Renal cortex interstitium (tissue), 11 donors: ENCODE measurements at regions not wholly inside any gene's neighbourhood (a gene's known extent, or its start where the extent isn't known, plus 50 kb on each side); places are given as distances from the start of the nearest gene placed in this dataset.

Experiments used
- DNase-seq, 11 donors: peaks; one replicate each; pipeline ENCODE4 v3.0.0-alpha.2; 2013; ENCODE audit warnings: low read depth in 9 of 11, low spot score in 4 of 11; ENCODE audit errors: extremely low read depth in 1 of 11

DNA sequence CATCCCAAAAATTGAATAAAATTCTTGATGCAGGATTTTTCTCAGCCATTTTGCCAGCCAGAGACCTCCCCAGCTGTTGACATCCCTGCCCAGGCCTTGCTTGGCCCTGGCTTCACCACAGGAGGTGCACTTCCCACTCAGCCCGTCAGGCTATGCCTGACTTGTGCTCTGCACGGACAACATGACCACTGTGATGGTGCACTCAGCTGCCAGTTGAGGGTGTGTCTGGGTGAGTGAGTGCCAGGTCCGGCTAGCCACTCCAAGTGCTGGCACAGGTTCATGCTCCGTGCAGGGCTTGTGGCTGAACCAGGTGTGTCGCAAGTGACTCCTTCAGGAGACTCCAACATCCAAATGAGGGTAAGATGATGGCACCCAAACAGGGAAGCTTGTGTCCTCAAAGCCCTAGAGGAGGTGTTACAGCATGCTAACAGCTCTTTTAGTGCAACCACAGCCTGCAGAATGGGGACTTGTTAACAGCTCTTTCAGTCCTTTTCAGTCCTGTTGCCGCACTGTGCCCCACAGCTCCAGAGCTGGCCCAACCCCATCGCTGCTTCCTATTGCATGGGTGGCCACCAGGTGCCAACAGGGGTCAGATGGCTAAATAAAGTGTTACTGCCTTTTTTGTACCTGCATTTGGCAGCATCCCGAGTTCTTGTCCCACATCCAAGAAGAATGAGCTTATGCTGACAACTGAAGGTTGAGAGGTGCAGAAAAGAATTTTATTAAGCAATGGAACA lies 380.7 kb downstream of the SLITRK5 start:
- DNase-seq: no peak

DNA sequence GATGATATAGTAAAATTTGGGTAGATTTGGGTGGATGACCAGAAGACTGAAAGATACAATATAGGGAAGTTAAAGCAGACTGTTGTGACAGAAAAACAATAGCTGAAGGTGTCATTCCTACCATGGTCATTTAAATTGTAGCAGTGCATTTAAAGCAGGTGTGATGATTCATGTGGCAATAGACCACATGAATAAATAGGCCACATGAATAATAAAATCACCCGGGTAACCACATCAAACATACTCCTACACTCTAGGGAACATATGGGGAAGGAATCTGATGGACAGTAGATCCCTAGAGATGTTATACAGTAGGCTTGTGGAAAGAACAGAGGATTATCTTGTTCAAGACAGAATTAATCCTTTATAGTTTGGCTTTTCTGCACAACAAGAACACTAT lies 392.6 kb downstream of the SLITRK5 start:
- no peak for DNase-seq

DNA sequence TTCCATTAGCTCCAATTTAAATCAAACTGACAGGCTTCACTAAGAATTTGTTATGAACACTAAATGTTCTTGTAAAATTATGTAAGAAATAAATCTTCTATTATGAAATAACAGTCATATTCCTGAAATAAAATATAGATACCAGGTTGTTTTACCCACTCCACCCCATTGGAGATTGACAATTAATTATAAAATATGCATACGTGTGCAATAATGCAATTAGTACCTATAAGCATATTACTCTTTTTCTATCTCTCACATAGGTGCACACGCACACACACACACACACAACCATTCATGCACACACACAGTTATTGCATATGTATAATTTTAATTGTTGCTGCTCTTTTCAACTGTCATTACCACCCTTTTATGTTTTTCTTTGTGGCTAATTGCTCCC lies 395.7 kb downstream of the SLITRK5 start:
- DNase-seq: no peak

DNA sequence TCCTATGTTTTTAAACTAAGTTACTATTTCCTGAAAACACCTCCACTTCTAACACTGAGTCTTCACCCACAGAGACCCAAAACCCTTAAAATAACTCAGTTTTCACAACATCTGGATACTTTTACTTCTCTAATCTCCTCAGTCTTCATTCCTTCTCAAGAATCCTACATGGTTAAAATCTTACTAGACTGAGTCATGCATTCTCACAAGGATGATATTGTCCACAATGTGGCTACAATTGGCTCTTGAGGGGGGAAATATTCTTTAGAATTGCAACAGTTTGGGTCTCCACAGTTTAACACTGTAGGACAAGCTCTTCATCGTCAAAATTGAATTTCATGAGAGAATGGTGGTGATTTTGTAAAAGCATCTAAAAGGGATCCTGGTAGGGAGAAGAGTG lies 397.1 kb downstream of the SLITRK5 start:
- no peak for DNase-seq

DNA sequence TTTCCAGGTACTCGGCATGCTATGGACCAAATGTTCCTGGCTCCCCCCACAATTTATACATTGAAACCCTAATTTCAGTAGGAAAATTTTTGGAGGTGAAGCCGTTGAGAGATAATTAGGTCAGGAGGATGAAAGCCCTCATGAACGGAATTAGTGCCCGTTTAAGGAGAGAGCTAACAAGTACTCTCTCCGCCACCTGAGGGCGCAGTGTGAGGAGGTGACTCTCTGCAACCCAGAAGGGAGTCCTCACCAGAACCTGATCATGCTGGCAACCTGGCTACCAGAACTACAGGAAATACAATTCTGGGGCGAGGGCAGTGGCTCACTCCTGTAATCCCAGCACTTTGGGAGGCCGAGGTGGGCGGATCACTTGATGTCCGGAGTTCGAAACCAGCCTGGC lies 397.8 kb downstream of the SLITRK5 start:
- no peak for DNase-seq

DNA sequence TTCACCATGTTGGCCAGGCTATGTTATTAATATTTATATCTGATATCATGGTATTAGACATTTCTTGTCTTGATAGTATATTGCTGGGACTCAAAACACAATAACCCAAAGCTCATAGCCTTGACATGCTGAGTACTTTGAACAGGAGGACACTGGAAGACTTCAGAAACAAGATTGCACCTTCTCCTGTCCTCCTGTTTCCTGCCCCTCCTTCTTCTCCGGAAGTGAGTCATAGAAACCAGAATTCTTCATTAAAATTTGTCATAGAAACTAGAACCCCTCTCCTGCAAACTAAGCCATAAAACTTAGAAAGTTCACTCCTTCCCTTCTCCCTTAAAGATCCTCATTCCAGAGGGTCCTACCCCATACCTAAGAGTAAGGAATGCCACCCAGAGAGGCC lies 400.2 kb downstream of the SLITRK5 start:
- no peak for DNase-seq

DNA sequence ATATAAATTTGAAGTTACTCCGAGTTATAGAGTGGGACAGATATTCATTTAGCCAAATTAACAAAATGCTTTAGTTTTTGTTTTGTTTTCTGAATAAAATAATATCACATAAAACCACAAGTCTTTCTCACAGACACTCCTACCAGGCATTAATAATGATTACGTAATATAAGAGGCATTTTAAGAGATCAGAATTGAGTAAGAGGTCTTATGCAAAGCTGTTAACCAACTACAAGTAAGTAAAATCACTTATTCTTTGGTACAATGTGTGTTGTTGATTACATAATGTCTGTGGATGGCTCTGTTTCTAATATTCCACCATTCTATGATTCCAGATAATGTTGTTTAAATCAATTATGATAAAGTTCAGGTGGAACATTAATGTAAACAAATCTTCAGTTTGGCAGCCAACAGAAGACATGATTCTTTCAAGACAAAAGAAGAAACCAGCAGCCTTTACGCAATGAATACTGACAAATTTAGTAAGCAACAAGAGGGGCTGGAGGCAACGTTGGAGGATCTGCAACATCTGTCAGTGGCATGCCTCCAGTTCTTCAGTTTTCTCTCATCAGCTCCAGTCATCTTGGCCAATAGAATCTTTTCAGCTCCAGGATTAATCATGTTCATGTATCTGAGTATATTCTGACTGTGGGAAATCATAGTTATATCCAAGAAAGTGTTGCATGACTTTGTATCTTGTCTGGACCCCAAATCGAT lies 403.8 kb downstream of the SLITRK5 start:
- DNase-seq: no peak

DNA sequence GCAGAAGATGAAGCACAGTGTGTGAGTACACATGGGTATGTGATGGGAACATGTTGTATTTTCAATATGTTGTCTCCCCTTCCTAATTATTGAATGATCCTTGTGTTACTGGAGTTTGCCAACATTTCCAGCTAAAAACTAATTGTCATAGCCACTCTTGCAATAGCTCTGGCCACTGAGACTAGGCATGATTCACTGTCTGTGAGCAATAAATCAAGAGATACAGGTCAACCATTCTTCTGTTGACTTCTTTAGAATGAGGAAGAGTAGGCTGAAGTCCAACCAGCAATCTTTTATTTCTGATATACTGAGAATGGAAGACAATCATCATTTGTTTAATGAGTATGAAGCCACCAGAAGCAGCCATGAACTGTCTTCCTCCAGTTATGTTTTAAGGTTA lies 413.9 kb downstream of the SLITRK5 start:
- no peak for DNase-seq

DNA sequence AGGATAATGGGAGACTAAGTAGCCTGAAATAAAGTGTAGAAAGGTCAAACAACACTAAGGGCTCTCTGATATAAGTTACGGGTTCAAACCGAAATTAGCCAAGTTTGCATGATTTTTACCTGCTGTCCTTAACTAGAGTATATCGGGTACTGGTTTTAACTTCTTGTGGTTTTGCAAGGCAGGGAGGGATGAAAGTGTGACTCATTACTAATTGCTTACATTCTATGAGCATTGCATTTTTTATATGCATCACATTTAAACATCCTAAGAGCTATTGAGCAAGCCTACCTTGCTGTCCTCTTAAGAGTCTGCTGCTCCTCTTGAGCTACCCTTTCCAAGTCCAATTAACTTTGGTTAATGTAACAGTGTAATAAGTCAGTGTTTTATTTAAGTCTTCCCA lies 415.4 kb downstream of the SLITRK5 start:
- DNase-seq: no peak

DNA sequence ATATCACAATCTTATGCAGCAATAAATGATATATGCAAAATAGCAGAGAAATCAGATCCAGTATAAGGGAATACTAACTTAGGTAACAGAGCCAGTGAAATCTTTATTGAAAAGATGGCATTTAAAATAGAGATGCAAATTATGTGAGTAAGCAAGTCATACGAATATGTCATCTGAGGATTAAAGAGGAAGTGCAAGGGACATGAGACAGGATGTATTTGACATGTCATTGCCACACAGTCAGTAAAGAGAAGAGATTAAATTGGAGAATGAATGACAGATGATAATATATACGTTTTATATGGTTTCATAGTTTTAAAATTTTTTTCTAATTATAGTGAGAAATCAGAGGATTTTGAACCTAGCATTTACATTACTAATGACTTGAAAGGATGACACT lies 426.4 kb downstream of the SLITRK5 start:
- no peak for DNase-seq

DNA sequence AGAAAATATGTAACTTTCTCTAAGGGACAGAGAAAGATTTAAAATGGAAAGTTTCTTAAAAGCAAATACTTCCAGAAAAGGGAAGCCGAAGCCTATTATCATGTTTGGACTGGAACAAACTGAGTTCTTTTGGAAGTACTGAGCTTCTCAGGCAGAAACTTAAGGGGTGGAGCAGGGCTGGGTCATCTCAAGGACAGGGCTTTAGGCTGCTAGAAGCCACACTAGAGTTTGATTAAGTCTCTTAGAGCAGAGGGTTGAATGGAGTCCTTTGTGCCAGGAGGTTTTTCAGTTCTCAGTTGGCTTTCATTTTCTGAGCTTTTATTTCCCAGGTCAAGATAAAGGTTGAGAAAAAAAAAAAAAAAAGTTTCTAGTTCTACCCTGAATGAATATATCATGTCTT lies 432.7 kb downstream of the SLITRK5 start:
- no peak for DNase-seq

DNA sequence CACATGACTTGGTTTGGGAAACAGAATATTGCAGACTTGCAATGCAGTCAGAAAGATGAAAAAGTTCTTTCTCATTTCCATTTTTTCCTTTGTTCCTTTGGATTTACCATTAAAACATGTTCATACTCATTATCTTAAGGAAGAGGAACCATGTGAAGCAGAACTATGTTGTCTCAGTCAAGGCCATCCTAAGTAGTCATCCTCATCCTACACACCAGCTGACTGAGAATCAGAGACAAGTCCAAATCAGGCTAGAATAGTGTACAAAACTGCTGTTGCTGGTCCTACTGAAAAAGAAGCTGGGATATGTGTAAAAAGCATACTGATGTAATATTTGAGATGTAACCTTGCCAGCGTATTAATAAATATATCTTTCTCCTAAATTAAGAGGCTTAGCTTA lies 433.4 kb downstream of the SLITRK5 start:
- DNase-seq: no peak

DNA sequence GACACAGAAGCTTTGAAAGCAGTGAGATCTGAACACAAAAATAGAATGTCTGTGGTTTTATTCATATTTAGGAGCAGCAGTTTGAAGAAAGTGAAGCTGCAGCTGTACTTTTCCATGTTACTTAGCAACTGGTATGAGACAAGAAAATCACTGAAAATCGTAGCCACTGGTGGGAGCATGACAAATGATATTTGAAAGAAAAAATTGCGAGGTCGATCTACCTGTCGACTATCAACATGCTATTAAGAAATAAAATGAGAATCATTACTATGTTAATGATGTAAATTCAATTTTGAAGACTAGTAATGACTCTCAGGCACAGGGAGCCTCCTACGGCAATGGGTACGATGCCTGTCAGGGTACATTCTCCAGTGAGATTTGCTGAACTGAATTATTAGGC lies 436.4 kb downstream of the SLITRK5 start:
- DNase-seq: no peak

DNA sequence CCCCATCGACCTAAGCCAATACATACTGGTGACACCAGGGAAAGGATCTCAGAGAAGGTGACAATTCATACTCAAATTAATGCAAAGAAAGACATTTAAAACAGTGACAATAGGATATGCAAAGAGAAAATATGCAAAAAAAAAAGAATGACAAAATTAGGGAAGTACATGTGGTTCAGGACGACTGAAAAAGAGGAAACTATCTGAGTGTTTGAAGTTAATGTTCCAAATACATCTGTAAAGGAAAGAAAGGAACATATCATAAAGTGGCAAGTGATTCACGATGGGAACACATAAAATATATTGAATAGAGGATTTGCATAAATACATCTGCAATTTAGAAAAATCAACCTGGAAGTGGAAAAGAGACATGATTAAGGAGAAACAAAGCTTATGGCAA lies 441.4 kb downstream of the SLITRK5 start:
- no peak for DNase-seq

DNA sequence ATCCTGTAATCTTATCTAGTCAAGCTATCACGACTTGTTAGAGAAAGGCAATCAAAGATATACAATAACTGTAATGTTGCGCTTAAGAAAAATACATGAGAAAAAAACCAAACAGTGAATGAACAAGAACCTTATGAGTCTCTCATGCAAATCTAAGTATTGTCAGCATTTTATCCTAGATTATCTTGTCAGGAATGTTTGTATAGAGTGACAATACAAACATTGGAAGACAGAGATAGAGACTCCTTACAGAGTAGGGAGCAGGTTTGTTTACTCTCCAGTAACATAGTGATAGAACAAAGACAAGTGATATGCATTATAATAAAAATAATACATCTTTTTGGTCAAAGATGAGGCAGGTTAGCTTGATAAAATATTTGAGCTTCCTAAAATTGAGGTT lies 444.8 kb downstream of the SLITRK5 start:
- no peak for DNase-seq

DNA sequence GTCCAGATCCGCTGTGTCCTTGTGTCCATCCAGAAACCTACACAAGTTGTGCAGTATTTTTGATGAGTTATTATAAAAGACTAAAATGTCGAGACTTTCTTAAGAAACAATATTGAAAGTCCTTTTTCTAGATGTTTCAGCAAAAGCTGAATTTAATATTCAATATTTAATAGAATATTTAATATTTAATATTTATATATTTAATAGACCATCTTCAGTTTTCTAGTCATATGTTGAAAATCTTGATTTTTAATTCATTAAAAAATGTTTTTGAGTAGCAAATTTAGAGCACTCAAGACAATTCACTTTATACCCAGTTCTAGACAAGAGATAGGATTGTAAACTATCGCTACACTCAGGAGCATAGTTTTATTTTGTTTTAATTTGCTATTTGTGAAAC lies 447.8 kb downstream of the SLITRK5 start:
- no peak for DNase-seq

DNA sequence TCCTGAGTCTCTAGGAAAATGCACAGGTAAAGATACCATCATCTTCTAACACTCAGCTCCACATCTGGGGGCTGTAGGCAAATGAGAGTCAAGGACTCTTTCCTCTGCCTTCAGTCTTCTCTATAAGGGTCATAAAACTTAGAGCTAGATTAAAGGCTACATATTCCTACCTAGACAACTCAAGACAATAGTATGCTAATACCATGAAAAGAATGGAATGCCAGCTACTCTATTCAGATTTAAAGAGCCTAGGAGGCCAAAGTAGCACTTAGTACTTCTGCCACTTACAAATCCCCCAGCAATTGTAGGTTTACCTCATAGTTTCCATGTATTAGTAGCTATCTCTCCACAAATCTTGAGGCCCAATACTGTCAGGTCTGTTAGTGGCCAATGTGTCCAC lies 453.0 kb downstream of the SLITRK5 start:
- no peak for DNase-seq

DNA sequence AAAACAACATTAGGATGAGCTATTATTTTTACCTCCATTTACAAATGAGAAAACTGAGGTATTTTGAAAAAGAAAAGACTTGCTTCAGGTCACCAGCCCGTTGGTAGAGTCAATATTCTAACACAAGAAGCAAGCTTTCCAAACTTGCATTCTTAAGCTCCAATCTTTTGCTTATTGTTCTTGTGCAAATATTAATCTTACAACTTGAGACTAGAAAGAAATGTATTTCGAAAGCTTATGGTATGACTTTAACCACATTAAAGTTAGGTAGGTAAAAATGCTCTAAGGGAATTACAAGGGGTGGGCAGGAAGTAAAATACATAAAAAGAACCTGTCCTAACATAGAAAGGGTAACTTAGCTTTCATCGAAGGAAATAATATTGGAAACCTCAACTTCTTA lies 453.9 kb downstream of the SLITRK5 start:
- DNase-seq: no peak

DNA sequence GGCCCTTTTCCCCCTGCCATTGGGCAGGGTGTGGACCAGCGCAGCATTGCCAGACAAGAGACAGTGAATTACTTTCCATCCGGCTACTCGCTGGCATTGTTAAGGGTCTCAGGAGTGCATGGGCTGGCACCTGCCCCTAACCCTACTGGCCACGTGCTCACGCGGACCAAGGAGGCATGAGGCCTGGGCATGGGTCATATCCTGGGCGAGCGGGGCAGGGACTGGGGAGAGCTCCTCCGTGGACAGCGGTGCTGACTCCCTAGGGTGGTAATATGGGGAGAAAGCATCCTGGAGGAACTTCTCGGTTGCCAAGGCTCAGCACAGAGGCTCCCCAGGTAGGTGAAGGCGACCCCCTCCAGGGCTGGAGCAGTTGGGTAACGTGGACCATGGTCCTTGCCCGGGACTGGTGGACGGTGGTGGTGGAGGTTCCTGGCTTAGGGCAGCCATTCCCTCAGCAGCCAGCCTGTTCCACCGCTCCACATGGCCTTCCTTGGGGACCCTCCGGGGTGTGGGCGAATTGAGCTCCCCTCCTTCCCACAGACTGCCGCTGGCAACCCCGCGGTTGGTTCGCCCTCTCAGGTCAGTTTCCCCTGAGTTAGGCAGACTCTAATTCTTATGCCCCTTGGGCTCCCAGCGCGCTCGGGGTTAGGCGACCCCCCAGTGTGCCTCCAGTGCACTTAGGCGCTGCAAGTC lies 465.1 kb downstream of the SLITRK5 start:
- DNase-seq: no peak

DNA sequence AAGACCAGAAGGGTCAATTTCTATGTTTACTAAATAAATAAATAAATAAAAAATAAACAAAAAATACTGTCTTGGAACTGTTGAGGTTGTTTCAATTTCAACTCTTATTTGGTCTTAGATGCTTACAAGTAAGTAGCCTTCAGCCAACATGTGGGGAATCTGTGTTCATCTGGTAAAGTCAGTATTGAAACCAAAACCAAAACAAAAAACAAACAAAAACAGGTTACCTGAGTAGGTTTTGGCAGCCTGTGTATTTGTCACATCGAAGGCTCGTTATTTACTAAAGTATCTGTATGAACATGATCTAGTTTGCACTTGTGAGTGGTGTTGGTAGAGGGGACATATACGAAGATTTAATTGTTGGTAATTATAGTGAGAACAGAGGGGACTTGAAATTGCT lies 471.5 kb downstream of the SLITRK5 start:
- DNase-seq: no peak
